ENCODE measurements at regions not wholly inside any gene's neighbourhood (a gene's known extent, or its start where the extent isn't known, plus 50 kb on each side); places are given as distances from the start of the nearest gene placed in this dataset.
A peak's percentile ranks its signal among the peaks of the same experiment; 100 is the strongest.

DNA sequence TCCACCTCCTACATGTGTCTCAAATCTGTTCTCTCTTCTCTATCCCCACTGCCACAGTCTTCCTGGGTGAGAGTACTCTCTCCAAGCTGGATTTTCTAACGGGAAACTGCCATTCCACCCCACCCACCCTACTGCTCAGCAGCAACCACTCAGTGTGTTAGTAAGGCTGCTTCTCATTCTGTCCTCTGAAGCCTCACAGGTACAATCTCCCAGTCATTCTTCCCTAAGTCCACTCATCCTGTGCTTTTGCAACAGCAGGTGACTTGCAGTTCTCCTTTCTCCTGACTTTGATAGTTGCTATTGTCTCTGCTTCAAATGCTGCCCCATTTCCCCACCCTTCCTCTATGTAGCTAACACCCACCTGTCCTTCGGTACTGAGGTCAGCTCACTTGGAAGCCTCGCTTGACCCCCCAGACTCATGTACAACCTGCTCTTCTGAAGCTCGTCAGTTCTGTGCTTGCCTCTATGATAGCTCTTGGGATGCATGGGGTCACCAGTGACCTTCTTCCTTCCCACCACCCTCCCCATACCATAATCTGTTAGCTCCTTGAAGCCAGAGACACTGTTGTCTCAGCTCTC lies 188.9 kb downstream of the RRAGC start:
- no peak overlapping the region for H3K4me3 ChIP-seq (ENCODE audit: low read depth, low read length)
- no peaks in the 10 kb centered on the region for H3K27me3 ChIP-seq (ENCODE audit: insufficient read depth, low read length)
- WGBS (ENCODE audit: extremely low coverage, insufficient coverage, insufficient read length): no CpG with 5 or more reads among the region's 4 CpGs
- DNase-seq: no peak
- H3K4me2 ChIP-seq (ENCODE audit: low read length): no peak overlapping the region
- no peak overlapping the region for H3K14ac ChIP-seq (ENCODE audit: low read length)
- H4K91ac ChIP-seq (ENCODE audit: low read depth, low read length): no peak overlapping the region
- H3K36me3 ChIP-seq (ENCODE audit: control insufficient read depth in 1 of 2, insufficient read depth in 2 of 2, low read length in 2 of 2): no peaks in the 10 kb centered on the region
- H3K18ac ChIP-seq (ENCODE audit: low read length): no peak overlapping the region
- H3K27ac ChIP-seq (ENCODE audit: low read depth, low read length): no peak overlapping the region
- peaks cover 3% of the 10 kb centered on the region for H3K9me3 ChIP-seq (ENCODE audit: insufficient read depth, low read depth, low read length)
- no peak overlapping the region for H4K8ac ChIP-seq (ENCODE audit: low read depth, low read length)
- no peak overlapping the region for H2BK120ac ChIP-seq (ENCODE audit: insufficient read depth, low read length, poor library complexity)
- H2AK5ac ChIP-seq (ENCODE audit: low read length): no peak overlapping the region
- no peak overlapping the region for H4K12ac ChIP-seq (ENCODE audit: low read depth, low read length)
- no peaks in the 10 kb centered on the region for H3K79me1 ChIP-seq (ENCODE audit: low read length)
- H3K4ac ChIP-seq (ENCODE audit: low read depth, low read length): no peak overlapping the region
- H3K79me2 ChIP-seq (ENCODE audit: control insufficient read depth, insufficient read depth, low read length, poor library complexity): no peaks in the 10 kb centered on the region
- H3K9ac ChIP-seq (ENCODE audit: low read length): peak overlapping the region; percentile 31
- no peak overlapping the region for H3K23ac ChIP-seq (ENCODE audit: low read length)
- H3K4me1 ChIP-seq (ENCODE audit: control insufficient read depth in 1 of 2, insufficient read depth in 2 of 2, low read length in 2 of 2): no peaks in the 10 kb centered on the region
- no peak overlapping the region for H2BK12ac ChIP-seq (ENCODE audit: low read length)
- no peak overlapping the region for H2BK5ac ChIP-seq (ENCODE audit: low read depth, low read length, poor library complexity)
- H2AFZ ChIP-seq (ENCODE audit: insufficient read depth, low read length, poor library complexity): no peak overlapping the region

DNA sequence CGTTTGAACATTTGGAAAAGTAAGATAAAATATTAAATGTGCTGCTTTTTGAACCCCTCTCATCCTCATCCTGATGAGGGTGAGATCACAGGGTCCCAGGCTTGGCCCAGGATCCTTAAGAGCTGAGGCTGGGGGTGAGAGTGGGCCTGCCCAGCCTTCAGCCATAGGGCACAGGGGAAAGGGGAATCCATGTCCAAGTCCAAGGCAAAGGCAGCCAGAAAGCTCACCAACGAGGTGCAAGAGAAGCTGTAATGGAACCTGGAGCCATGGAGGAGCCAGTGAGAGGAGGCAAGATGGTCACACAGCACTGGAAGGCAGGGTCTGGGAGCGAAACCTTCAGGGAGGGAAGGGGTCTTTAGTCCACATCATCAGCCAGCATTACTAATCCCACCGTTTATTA lies 191.9 kb downstream of the RRAGC start:
- no peaks in the 10 kb centered on the region for H3K36me3 ChIP-seq (ENCODE audit: control insufficient read depth in 1 of 2, insufficient read depth in 2 of 2, low read length in 2 of 2)
- no peak overlapping the region for H3K4me2 ChIP-seq (ENCODE audit: low read length)
- H3K27me3 ChIP-seq (ENCODE audit: insufficient read depth, low read length): no peaks in the 10 kb centered on the region
- no peak overlapping the region for H3K23ac ChIP-seq (ENCODE audit: low read length)
- no peak overlapping the region for H3K14ac ChIP-seq (ENCODE audit: low read length)
- H3K9me3 ChIP-seq (ENCODE audit: insufficient read depth, low read depth, low read length): peaks cover 3% of the 10 kb centered on the region
- H2BK5ac ChIP-seq (ENCODE audit: low read depth, low read length, poor library complexity): no peak overlapping the region
- no peak overlapping the region for H2BK12ac ChIP-seq (ENCODE audit: low read length)
- H3K4ac ChIP-seq (ENCODE audit: low read depth, low read length): no peak overlapping the region
- H4K8ac ChIP-seq (ENCODE audit: low read depth, low read length): no peak overlapping the region
- no peak for DNase-seq
- no peak overlapping the region for H3K9ac ChIP-seq (ENCODE audit: low read length)
- H3K79me1 ChIP-seq (ENCODE audit: low read length): no peaks in the 10 kb centered on the region
- no peak overlapping the region for H3K18ac ChIP-seq (ENCODE audit: low read length)
- H3K27ac ChIP-seq (ENCODE audit: low read depth, low read length): no peak overlapping the region
- no peaks in the 10 kb centered on the region for H3K79me2 ChIP-seq (ENCODE audit: control insufficient read depth, insufficient read depth, low read length, poor library complexity)
- H2AK5ac ChIP-seq (ENCODE audit: low read length): no peak overlapping the region
- no CpG with 5 or more reads among the region's 4 CpGs for WGBS (ENCODE audit: extremely low coverage, insufficient coverage, insufficient read length)
- H2BK120ac ChIP-seq (ENCODE audit: insufficient read depth, low read length, poor library complexity): no peak overlapping the region
- no peak overlapping the region for H4K91ac ChIP-seq (ENCODE audit: low read depth, low read length)
- H2AFZ ChIP-seq (ENCODE audit: insufficient read depth, low read length, poor library complexity): no peak overlapping the region
- H3K4me1 ChIP-seq (ENCODE audit: control insufficient read depth in 1 of 2, insufficient read depth in 2 of 2, low read length in 2 of 2): no peaks in the 10 kb centered on the region
- H3K4me3 ChIP-seq (ENCODE audit: low read depth, low read length): no peak overlapping the region
- no peak overlapping the region for H4K12ac ChIP-seq (ENCODE audit: low read depth, low read length)

DNA sequence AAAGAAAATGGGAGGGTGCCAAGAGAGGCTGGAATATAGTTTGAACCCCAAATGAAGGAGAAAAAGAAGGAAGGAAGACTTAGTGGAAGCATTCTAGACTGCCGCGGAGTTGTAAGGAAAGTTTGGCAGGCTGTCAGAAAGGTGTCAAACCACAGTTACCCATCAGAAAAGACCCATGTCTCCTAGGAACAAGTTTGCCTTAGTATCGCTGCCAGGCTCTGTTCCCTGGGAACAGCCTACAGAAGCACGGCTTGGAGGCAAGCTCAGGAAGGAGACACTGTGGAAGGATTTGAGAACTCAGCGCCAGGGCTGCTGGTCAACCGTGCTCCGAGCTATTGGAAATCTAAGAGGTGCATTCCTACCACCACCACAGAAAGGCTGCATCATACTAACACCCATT lies 197.4 kb downstream of the RRAGC start:
- H2AK5ac ChIP-seq (ENCODE audit: low read length): no peak overlapping the region
- H3K18ac ChIP-seq (ENCODE audit: low read length): no peak overlapping the region
- DNase-seq: no peak
- H3K9ac ChIP-seq (ENCODE audit: low read length): no peak overlapping the region
- H3K79me1 ChIP-seq (ENCODE audit: low read length): no peaks in the 10 kb centered on the region
- no peak overlapping the region for H2AFZ ChIP-seq (ENCODE audit: insufficient read depth, low read length, poor library complexity)
- no peak overlapping the region for H2BK12ac ChIP-seq (ENCODE audit: low read length)
- H3K14ac ChIP-seq (ENCODE audit: low read length): no peak overlapping the region
- H4K8ac ChIP-seq (ENCODE audit: low read depth, low read length): no peak overlapping the region
- no peak overlapping the region for H2BK120ac ChIP-seq (ENCODE audit: insufficient read depth, low read length, poor library complexity)
- no peaks in the 10 kb centered on the region for H3K36me3 ChIP-seq (ENCODE audit: control insufficient read depth in 1 of 2, insufficient read depth in 2 of 2, low read length in 2 of 2)
- WGBS (ENCODE audit: extremely low coverage, insufficient coverage, insufficient read length): no CpG with 5 or more reads among the region's 7 CpGs
- H3K79me2 ChIP-seq (ENCODE audit: control insufficient read depth, insufficient read depth, low read length, poor library complexity): no peaks in the 10 kb centered on the region
- H3K9me3 ChIP-seq (ENCODE audit: insufficient read depth, low read depth, low read length): peaks cover 3% of the 10 kb centered on the region
- H3K23ac ChIP-seq (ENCODE audit: low read length): no peak overlapping the region
- no peak overlapping the region for H3K4me3 ChIP-seq (ENCODE audit: low read depth, low read length)
- H4K12ac ChIP-seq (ENCODE audit: low read depth, low read length): no peak overlapping the region
- no peaks in the 10 kb centered on the region for H3K27me3 ChIP-seq (ENCODE audit: insufficient read depth, low read length)
- H3K27ac ChIP-seq (ENCODE audit: low read depth, low read length): no peak overlapping the region
- H3K4ac ChIP-seq (ENCODE audit: low read depth, low read length): no peak overlapping the region
- H2BK5ac ChIP-seq (ENCODE audit: low read depth, low read length, poor library complexity): no peak overlapping the region
- no peak overlapping the region for H4K91ac ChIP-seq (ENCODE audit: low read depth, low read length)
- no peaks in the 10 kb centered on the region for H3K4me1 ChIP-seq (ENCODE audit: control insufficient read depth in 1 of 2, insufficient read depth in 2 of 2, low read length in 2 of 2)
- no peak overlapping the region for H3K4me2 ChIP-seq (ENCODE audit: low read length)

DNA sequence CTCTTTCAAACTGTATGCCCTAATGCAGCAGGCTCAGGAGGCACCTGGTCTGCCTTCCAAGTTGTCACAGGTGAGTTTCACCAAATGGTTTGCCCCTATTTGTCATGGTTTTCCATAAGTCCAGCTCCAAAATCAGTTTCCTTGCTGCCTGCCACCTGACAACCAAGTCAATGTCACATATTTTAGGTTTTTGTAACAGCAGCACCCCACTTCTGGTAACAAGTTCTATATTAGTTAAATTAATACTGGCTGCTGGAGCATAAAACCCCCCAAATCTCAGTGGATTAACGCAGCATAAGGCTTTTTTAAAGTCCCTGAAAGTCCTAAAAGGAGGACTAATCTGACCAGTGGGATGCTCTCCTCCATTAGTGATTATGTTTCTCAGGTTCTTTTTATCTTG lies 200.7 kb downstream of the RRAGC start:
- no peak overlapping the region for H2AFZ ChIP-seq (ENCODE audit: insufficient read depth, low read length, poor library complexity)
- H4K12ac ChIP-seq (ENCODE audit: low read depth, low read length): no peak overlapping the region
- H3K4me2 ChIP-seq (ENCODE audit: low read length): no peak overlapping the region

More for the DNA sequence above, 200.7 kb downstream of the RRAGC start:
- H3K79me1 ChIP-seq (ENCODE audit: low read length): no peaks in the 10 kb centered on the region
- H3K9ac ChIP-seq (ENCODE audit: low read length): no peak overlapping the region
- no peak overlapping the region for H3K14ac ChIP-seq (ENCODE audit: low read length)
- no peak overlapping the region for H4K8ac ChIP-seq (ENCODE audit: low read depth, low read length)
- H3K79me2 ChIP-seq (ENCODE audit: control insufficient read depth, insufficient read depth, low read length, poor library complexity): no peaks in the 10 kb centered on the region
- no peak overlapping the region for H3K27ac ChIP-seq (ENCODE audit: low read depth, low read length)
- no peak for DNase-seq
- H3K36me3 ChIP-seq (ENCODE audit: control insufficient read depth in 1 of 2, insufficient read depth in 2 of 2, low read length in 2 of 2): no peaks in the 10 kb centered on the region
- no peak overlapping the region for H2BK120ac ChIP-seq (ENCODE audit: insufficient read depth, low read length, poor library complexity)
- no peak overlapping the region for H3K4ac ChIP-seq (ENCODE audit: low read depth, low read length)
- no peak overlapping the region for H3K4me3 ChIP-seq (ENCODE audit: low read depth, low read length)
- no peak overlapping the region for H2AK5ac ChIP-seq (ENCODE audit: low read length)
- WGBS (ENCODE audit: extremely low coverage, insufficient coverage, insufficient read length): no CpG with 5 or more reads among the region's 1 CpG
- no peak overlapping the region for H3K18ac ChIP-seq (ENCODE audit: low read length)
- peaks cover 3% of the 10 kb centered on the region for H3K9me3 ChIP-seq (ENCODE audit: insufficient read depth, low read depth, low read length)
- no peak overlapping the region for H4K91ac ChIP-seq (ENCODE audit: low read depth, low read length)
- no peaks in the 10 kb centered on the region for H3K27me3 ChIP-seq (ENCODE audit: insufficient read depth, low read length)
- H2BK5ac ChIP-seq (ENCODE audit: low read depth, low read length, poor library complexity): no peak overlapping the region
- H3K23ac ChIP-seq (ENCODE audit: low read length): no peak overlapping the region
- H2BK12ac ChIP-seq (ENCODE audit: low read length): no peak overlapping the region
- no peaks in the 10 kb centered on the region for H3K4me1 ChIP-seq (ENCODE audit: control insufficient read depth in 1 of 2, insufficient read depth in 2 of 2, low read length in 2 of 2)

Data from trophoblast cell (in vitro differentiated cells and primary cell).